GM12875 (cell line): ENCODE measurements at regions not wholly inside any gene's neighbourhood (a gene's known extent, or its start where the extent isn't known, plus 50 kb on each side); places are given as distances from the start of the nearest gene placed in this dataset.
"Not testable (repeated sequence)": the region's sequence is repeated elsewhere in the genome, so short reads cannot be mapped to it uniquely, and the experiment has no call there.

Experiments used
- H3K4me3 ChIP-seq: one replicate; pipeline ENCODE4 v1.5.1; 2011; ENCODE audit warnings: low read depth, low read length, control low read depth
- CTCF ChIP-seq: IDR thresholded peaks from 2 replicates; pipeline ENCODE4 v1.5.1; 2011; ENCODE audit warnings: low read depth, mild to moderate bottlenecking, control low read depth, inconsistent platforms, low read length, moderate library complexity, borderline replicate concordance; ENCODE audit not compliant: insufficient read depth

GRCh38 chrX:52585892-52586291 is 68.8 kb downstream of the SSX7 start:
- H3K4me3 ChIP-seq: no peak overlapping the region
- no peak for TF ChIP-seq CTCF

- no peak for TF ChIP-seq CTCF
- no peak overlapping the region for H3K4me3 ChIP-seq
Measured at GRCh38 chrX:52577464-52578173, 60.8 kb upstream of the XAGE1B start.

- TF ChIP-seq CTCF: no peak
- H3K4me3 ChIP-seq: no peak overlapping the region
Measured at GRCh38 chrX:52576946-52577345, 60.1 kb upstream of the XAGE1B start.

GRCh38 chrX:52576474-52576873 is 59.6 kb upstream of the XAGE1B start:
- no peak overlapping the region for H3K4me3 ChIP-seq
- no peak for TF ChIP-seq CTCF

- peak; percentile 62; the same call in 1 of the 2 replicates for TF ChIP-seq CTCF
- no peak overlapping the region for H3K4me3 ChIP-seq
Measured at GRCh38 chrX:52574416-52575275, 57.8 kb upstream of the XAGE1B start.

GRCh38 chrX:52568146-52568545 is 51.3 kb upstream of the XAGE1B start:
- not testable (repeated sequence) for H3K4me3 ChIP-seq
